SU-DHL-6 (cell line): ENCODE measurements at regions not wholly inside any gene's neighbourhood (a gene's known extent, or its start where the extent isn't known, plus 50 kb on each side); places are given as distances from the start of the nearest gene placed in this dataset.

Source experiments
- EZH2phosphoT487 ChIP-seq: fragments of 200-600 bp; sonication (generic), shearing (Covaris generic); conservative IDR thresholded peaks from 2 replicates; pipeline ENCODE4 v1.6.1; 2018; ENCODE audit warnings: mild to moderate bottlenecking, antibody characterized with exemption, low read length, moderate library complexity, mixed read lengths
- TF ChIP-seq, protein P1 (sequence below): fragments of 200-600 bp; sonication (generic); IDR thresholded peaks from one replicate; pipeline ENCODE4 v1.5.1; 2017; ENCODE audit warnings: antibody characterized with exemption, mild to moderate bottlenecking, low read length, moderate library complexity; ENCODE audit not compliant: insufficient read depth, poor library complexity, severe bottlenecking

DNA sequence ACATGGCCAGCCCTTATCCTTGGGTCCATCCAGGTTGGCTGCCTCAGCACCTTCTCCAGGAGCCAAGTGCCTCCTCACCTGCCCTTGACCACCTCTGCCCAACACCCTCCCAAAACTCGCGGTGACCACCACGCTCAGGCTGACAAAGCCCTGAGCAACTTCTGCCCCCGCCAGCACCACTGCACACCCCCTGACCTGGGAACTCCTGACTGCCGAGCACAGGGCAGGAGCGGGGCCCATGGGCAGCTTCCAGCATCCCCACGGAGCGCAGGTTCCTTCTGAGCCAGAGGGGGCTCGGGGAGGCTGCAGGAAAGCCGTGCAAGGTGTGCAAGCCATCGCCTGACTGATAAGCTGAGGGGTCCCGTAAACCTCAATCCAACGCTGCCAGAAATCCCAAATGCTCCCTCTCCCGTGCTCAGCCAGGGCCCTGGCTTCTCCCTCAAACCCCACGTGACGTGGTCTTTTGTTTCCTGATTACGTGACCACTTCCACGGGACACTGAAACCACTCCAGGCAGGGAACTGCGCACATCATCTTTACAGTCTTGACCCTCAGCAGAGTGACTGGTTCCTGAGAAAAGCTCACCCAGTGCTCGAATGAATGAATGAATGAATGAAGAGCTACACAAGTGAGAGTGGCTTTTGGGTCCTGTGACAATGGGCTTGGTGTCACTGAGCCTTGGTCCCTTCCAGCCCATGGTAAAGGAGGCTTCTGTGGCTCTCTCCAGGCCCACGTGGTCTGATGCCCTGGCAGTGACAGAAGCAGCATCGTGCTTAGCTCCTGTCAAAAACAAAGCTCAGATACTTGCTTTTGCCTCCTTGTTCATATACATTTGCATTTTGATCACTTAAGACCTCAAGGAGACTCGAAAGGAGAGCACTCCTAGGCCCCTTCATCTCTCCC, 249.8 kb upstream of the PPP2R2D start:
- TF ChIP-seq, protein P1, sequence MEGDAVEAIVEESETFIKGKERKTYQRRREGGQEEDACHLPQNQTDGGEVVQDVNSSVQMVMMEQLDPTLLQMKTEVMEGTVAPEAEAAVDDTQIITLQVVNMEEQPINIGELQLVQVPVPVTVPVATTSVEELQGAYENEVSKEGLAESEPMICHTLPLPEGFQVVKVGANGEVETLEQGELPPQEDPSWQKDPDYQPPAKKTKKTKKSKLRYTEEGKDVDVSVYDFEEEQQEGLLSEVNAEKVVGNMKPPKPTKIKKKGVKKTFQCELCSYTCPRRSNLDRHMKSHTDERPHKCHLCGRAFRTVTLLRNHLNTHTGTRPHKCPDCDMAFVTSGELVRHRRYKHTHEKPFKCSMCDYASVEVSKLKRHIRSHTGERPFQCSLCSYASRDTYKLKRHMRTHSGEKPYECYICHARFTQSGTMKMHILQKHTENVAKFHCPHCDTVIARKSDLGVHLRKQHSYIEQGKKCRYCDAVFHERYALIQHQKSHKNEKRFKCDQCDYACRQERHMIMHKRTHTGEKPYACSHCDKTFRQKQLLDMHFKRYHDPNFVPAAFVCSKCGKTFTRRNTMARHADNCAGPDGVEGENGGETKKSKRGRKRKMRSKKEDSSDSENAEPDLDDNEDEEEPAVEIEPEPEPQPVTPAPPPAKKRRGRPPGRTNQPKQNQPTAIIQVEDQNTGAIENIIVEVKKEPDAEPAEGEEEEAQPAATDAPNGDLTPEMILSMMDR: no peak
- TF ChIP-seq EZH2phosphoT487: no peak
